Left lung (tissue), 4 donors: ENCODE measurements at regions not wholly inside any gene's neighbourhood (a gene's known extent, or its start where the extent isn't known, plus 50 kb on each side); places are given as distances from the start of the nearest gene placed in this dataset.

Experiments used
- ATAC-seq: fragments of 200-7000 bp; cut with Tn5 transposase; one replicate; pipeline ENCODE4 v1.9.1; 2020; ENCODE audit warnings: moderate library complexity
- DNase-seq, 4 donors: peaks; one replicate each; pipeline ENCODE4 v3.0.0-alpha.2; 2013 to 2020
- H3K27ac ChIP-seq, 2 donors: fragments of 200-600 bp; sonication (generic) in 1 of 2; one replicate each; pipeline versions ENCODE4 v1.5.0 to v1.8.0; 2020 to 2021
- H3K27me3 ChIP-seq, 2 donors: fragments of 200-600 bp; sonication (generic) in 1 of 2; one replicate each; pipeline versions ENCODE4 v1.5.0 to v1.8.0; 2020 to 2021
- H3K36me3 ChIP-seq, 2 donors: fragments of 200-600 bp; sonication (generic) in 1 of 2; one replicate each; pipeline versions ENCODE4 v1.5.0 to v1.8.0; 2020 to 2021
- H3K4me1 ChIP-seq, 2 donors: fragments of 200-600 bp; one replicate each; pipeline ENCODE4 v1.8.0; 2021
- H3K4me3 ChIP-seq, 2 donors: fragments of 200-600 bp; sonication (generic) in 1 of 2; one replicate each; pipeline versions ENCODE4 v1.5.0 to v1.8.0; 2020 to 2021; ENCODE audit warnings: mild to moderate bottlenecking in 1 of 2
- H3K9me3 ChIP-seq, 2 donors: fragments of 200-600 bp; sonication (generic) in 1 of 2; one replicate each; pipeline versions ENCODE4 v1.5.0 to v1.8.0; 2020 to 2021
- intact Hi-C, 2 donors: fragments of 100-400 bp; cut with DNase I; formaldehyde crosslinking; loops; one replicate each; pipeline versions ENCODE4 v1.11.2 to v1.14.2; 2022
- TF ChIP-seq, protein P1 (sequence below), 2 donors: fragments of 200-600 bp; sonication (generic) in 1 of 2; IDR thresholded peaks; one replicate each; pipeline versions ENCODE4 v1.5.0 to v1.8.0; 2021; ENCODE audit warnings: antibody characterized with exemption in 2 of 2
- donor health status: DM: no; HTN: yes; CAD: no.
- donor health status: DM: no; HTN: no; CAD: no.

DNA sequence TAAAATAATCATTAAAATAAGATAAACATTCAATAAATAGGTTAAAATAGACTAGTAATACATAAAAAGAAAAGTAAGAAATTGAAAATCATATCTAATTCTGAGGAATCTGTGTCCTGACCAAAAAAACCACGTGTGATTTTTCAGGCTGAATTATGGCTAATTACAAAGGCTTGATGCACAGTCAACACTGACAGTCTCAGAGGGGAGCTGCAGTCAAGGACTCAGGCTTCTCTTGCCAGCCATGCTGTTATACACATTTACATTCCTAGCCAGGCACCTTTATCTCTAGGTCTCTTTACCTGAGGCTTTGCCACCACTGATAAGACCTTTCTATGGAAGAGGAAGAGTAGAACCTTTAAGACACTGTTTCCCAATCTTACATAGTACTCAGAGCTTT is 1737.7 kb upstream of the PCDH10 start:
- Histone ChIP-seq H3K36me3 (no peaks in the 10 kb centered on the region), H3K4me3 (no peak overlapping the region), H3K27me3 (no peaks in the 10 kb centered on the region), H3K9me3 (peaks cover 4 to 14% of the 10 kb centered on the region in 2 donors), H3K4me1 (no peaks in the 10 kb centered on the region), H3K27ac (no peak overlapping the region)
- no peak for ATAC-seq
- TF ChIP-seq, protein P1, sequence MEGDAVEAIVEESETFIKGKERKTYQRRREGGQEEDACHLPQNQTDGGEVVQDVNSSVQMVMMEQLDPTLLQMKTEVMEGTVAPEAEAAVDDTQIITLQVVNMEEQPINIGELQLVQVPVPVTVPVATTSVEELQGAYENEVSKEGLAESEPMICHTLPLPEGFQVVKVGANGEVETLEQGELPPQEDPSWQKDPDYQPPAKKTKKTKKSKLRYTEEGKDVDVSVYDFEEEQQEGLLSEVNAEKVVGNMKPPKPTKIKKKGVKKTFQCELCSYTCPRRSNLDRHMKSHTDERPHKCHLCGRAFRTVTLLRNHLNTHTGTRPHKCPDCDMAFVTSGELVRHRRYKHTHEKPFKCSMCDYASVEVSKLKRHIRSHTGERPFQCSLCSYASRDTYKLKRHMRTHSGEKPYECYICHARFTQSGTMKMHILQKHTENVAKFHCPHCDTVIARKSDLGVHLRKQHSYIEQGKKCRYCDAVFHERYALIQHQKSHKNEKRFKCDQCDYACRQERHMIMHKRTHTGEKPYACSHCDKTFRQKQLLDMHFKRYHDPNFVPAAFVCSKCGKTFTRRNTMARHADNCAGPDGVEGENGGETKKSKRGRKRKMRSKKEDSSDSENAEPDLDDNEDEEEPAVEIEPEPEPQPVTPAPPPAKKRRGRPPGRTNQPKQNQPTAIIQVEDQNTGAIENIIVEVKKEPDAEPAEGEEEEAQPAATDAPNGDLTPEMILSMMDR (IDR thresholded peaks at IDR 0.05) = no peak
- no peak for DNase-seq
- intact Hi-C loops = no loop called here

DNA sequence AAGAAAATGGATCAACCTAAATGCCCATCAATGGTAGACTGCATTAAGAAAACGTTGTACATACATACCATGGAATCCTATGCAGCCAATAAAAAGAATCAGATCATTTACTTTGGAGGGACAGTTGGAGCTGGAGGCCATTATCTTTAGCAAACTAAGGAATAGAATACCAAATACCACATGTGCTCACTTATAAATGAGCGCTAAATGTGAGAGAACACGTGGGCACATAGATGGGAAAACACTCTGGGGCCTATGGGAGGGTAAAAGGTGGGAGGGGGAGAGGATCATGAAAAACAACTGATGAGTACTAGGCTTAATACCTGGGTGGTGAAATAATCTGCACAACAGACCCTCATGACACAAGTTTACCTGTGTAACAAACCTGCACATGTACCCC is 1729.9 kb upstream of the PCDH10 start:
- Histone ChIP-seq H3K27me3 (no peaks in the 10 kb centered on the region), H3K4me3 (no peak overlapping the region), H3K4me1 (no peaks in the 10 kb centered on the region), H3K9me3 (peaks cover 0 to 24% of the 10 kb centered on the region in 2 donors), H3K27ac (no peak overlapping the region), H3K36me3 (no peaks in the 10 kb centered on the region)
- intact Hi-C loops = no loop called here
- DNase-seq (no peak), ATAC-seq (no peak)
- TF ChIP-seq, protein P1 (IDR thresholded peaks at IDR 0.05) = no peak

DNA sequence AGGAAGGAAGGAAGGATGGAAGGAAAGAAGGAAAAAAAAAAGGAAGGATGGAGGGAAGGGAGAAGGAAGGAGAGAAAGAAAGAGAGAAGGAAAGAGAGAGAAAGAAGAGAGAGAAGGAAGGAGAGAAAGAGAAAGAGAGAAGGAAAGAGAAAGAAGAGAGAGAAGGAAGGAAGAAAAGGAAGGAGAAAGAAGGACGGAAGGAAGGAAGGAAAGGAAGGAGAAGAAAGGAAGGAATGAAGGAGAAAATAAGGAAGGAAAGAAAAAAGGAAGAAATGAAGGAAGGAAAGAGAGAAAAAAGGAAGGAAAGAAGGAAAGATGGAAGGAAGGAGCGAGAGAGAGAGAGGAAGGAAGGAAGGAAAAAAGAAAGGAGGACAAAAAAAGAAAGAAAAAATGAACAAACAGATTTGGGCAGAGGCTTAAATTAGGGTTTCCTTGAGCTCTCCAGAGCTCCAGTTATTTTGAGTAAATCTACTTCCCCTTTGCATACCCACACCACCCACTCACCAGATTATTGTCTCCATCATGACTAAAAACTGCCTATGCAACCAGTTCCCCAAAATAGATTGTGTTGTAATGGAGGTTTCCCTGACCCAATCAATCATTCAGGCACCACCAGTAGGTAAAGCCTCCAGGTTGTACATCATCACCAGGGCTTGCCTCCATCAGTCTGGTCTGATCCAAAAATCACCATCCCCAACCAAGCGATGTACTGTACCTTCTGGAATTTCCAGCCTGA is 1722.9 kb upstream of the PCDH10 start:
- no peak overlapping the region for H3K4me3 ChIP-seq
- TF ChIP-seq, protein P1 (IDR thresholded peaks at IDR 0.05) = no peak
- no peaks in the 10 kb centered on the region for H3K36me3 ChIP-seq
- intact Hi-C loops = no loop called here
- no peak overlapping the region for H3K27ac ChIP-seq
- H3K9me3 ChIP-seq = peaks cover 0 to 4% of the 10 kb centered on the region in 2 donors
- ATAC-seq (no peak), DNase-seq (no peak)
- no peaks in the 10 kb centered on the region for H3K4me1 ChIP-seq
- no peaks in the 10 kb centered on the region for H3K27me3 ChIP-seq

DNA sequence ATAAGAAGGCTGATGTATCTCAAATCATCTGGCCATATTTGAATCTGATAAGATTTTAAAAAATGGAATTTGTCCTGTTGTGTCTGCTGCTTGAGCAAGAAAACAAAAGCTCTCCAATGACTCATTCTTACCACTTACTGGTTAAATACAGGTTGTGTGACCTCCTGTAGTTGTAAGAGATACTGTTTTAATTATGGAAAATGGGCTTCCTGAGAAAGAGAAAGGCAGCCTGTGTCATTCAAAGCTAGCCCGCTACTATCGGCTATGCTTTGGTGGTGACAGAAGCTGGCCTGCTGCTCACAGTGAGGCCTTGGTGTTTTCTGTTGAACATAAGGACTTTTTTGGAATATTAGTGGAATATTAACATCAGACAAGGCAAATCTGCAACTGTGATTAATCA is 1722.1 kb upstream of the PCDH10 start:
- ATAC-seq = no peak
- TF ChIP-seq, protein P1 (IDR thresholded peaks at IDR 0.05) = no peak
- intact Hi-C loops = no loop called here

DNA sequence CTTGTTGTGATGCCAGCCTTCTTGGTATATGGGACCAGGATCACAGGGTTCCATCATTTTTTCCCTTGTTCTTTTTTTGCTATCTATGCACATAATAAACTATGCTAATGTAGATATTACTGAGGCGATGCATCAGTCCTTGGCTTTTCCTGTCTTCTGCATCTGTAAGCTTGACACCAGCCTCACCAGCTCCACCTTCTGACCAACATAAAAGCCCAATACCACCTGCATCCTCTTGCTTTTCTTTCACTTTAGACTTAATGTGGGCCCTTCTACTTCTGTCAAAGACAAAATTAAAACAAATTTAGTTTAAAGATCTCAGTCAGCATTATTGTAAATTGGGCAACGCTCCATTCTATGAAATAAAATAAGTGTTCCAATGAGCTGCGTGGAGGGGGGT is 1718.8 kb upstream of the PCDH10 start:
- Histone ChIP-seq H3K36me3 (no peaks in the 10 kb centered on the region), H3K27me3 (no peaks in the 10 kb centered on the region), H3K4me3 (no peak overlapping the region), H3K27ac (no peak overlapping the region), H3K4me1 (no peaks in the 10 kb centered on the region), H3K9me3 (peaks cover 0 to 9% of the 10 kb centered on the region in 2 donors)
- DNase-seq (no peak), ATAC-seq (no peak)
- TF ChIP-seq, protein P1 (IDR thresholded peaks at IDR 0.05) = no peak
- intact Hi-C loops = no loop called here

More for the DNA sequence above, 1722.1 kb upstream of the PCDH10 start:
- H3K36me3 ChIP-seq = no peaks in the 10 kb centered on the region
- H3K4me1 ChIP-seq = no peaks in the 10 kb centered on the region
- peaks cover 0 to 4% of the 10 kb centered on the region in 2 donors for H3K9me3 ChIP-seq
- H3K4me3 ChIP-seq = no peak overlapping the region
- H3K27ac ChIP-seq = no peak overlapping the region
- no peaks in the 10 kb centered on the region for H3K27me3 ChIP-seq
- DNase-seq = no peak
